ENCODE measurements at regions not wholly inside any gene's neighbourhood (a gene's known extent, or its start where the extent isn't known, plus 50 kb on each side); places are given as distances from the start of the nearest gene placed in this dataset.

DNA sequence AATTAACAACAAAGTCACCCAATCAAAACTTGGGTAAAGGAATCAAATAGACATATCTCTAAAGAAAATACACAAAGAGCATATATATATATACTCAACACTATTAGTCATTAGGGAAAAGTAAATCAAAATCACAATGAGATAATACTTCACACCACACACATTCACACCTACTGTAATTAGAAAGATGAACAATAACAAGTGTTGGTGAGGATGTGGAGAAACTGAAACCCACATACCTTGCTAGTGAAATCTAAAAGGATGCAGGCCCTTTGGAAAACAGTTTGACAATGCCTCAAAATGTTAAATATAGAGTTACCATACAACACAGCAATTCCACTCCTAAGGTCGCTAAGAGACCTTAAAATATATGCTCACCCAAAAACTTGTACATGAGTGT, 177.1 kb downstream of the ANKRD60 start:
- FAIRE-seq, result no peak
- CTCF ChIA-PET, result no interaction called here
- dilution Hi-C loops (cut with MboI; ENCODE audit: extremely low pct_ligation_motif_present, low sequenced_read_pairs), result no loop called here
- Histone ChIP-seq H3K4me3 (replicated peaks in 1 of 3; ENCODE audit: insufficient read depth in 1 of 3, low read depth in 1 of 3, low read length in 3 of 3) (no peak overlapping the region), H3K4me1 (ENCODE audit: control insufficient read depth, extremely low read depth, insufficient read depth, low read length) (no peaks in the 10 kb centered on the region), H3K9me3 (replicated peaks; ENCODE audit: control insufficient read depth, insufficient read depth, low read length) (no peaks in the 10 kb centered on the region), H3K36me3 (ENCODE audit: control insufficient read depth in 2 of 2, extremely low read depth in 1 of 2, insufficient read depth in 2 of 2, low read length in 2 of 2) (no peaks in the 10 kb centered on the region), H3K27me3 (ENCODE audit: control insufficient read depth in 2 of 2, insufficient read depth in 2 of 2, low read length in 2 of 2) (peaks cover 0 to 2% of the 10 kb centered on the region in 2 experiments), H3K27ac (ENCODE audit: insufficient read depth, low read depth, low read length) (no peak overlapping the region), H3K79me2 (ENCODE audit: control insufficient read depth, insufficient read depth, low read length) (no peaks in the 10 kb centered on the region), H3K9me1 (replicated peaks; ENCODE audit: control insufficient read depth, extremely low read depth, insufficient read depth, low read length) (no peaks in the 10 kb centered on the region), H3K9ac (replicated peaks; ENCODE audit: extremely low read depth, insufficient read depth, low read length) (no peak overlapping the region), H3K4me2 (ENCODE audit: insufficient read depth, low read length) (no peak overlapping the region), H2AFZ (ENCODE audit: low read depth, low read length) (no peak overlapping the region), H4K20me1 (replicated peaks; ENCODE audit: control insufficient read depth, extremely low read depth, insufficient read depth, low read length) (no peaks in the 10 kb centered on the region)
- POLR2A ChIA-PET, result no interaction called here
- no peak for DNase-seq (ENCODE audit: low read depth, low spot score)
- BruUV-seq (replicated peaks), result no TSS peak
- TF ChIP-seq POLR2AphosphoS5 (IDR thresholded peaks at IDR 0.05; ENCODE audit: insufficient read depth, low read depth, low read length) (no peak), JUN (IDR thresholded peaks at IDR 0.05; ENCODE audit: borderline replicate concordance, insufficient read depth, insufficient read length, low read depth) (no peak), MYC (IDR thresholded peaks at IDR 0.05; ENCODE audit: low read depth, low read length) (no peak), EZH2 (IDR thresholded peaks at IDR 0.05; ENCODE audit: borderline replicate concordance, low read depth, low read length, severe bottlenecking) (no peak), GATA2 (IDR thresholded peaks at IDR 0.05; ENCODE audit: insufficient read depth, insufficient read length, low read depth, low read length) (no peak), POLR2A (IDR thresholded peaks at IDR 0.05; ENCODE audit: low read depth, low read length) (no peak), FOS (IDR thresholded peaks at IDR 0.05; ENCODE audit: borderline replicate concordance, insufficient read depth, low read length) (no peak), CTCF (IDR thresholded peaks at IDR 0.05; ENCODE audit: extremely low read depth in 1 of 2, insufficient read depth in 1 of 2, low read depth in 1 of 2, low read length in 2 of 2) (no peak)
- TF ChIP-seq, protein P1, sequence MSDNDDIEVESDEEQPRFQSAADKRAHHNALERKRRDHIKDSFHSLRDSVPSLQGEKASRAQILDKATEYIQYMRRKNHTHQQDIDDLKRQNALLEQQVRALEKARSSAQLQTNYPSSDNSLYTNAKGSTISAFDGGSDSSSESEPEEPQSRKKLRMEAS (IDR thresholded peaks at IDR 0.05; ENCODE audit: insufficient read depth, insufficient read length), result no peak
- intact Hi-C loops (cut with micrococcal nuclease), result no loop called here
